ENCODE measurements at regions not wholly inside any gene's neighbourhood (a gene's known extent, or its start where the extent isn't known, plus 50 kb on each side); places are given as distances from the start of the nearest gene placed in this dataset.

DNA sequence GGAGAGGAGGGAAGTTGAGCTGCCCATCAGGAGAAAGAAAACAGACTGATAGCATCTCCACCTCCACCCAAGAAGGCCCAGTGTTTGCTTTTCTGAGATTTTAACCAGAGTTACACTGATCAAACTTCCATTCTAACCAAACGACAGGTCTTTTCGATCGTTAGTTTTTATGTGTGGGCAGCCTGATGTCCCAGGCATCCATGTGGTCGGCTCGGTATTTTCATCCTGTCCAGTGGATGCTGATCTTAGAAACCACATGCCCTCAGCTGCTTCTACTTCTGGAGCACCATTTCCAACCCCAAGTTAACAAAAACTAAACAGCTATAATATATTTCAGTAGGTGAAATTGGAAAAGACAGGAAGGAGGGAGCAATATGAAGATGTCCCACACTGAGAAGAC lies 536.8 kb upstream of the JAG1 start:
- no peak for TF ChIP-seq POLR2AphosphoS5 (IDR thresholded peaks at IDR 0.05)
- no peak for TF ChIP-seq CTCF (IDR thresholded peaks at IDR 0.05)
- TF ChIP-seq POLR2A (IDR thresholded peaks at IDR 0.05), result no peak

All from sigmoid colon (tissue), 4 donors.